EL (cell line): ENCODE measurements at regions not wholly inside any gene's neighbourhood (a gene's known extent, or its start where the extent isn't known, plus 50 kb on each side); places are given as distances from the start of the nearest gene placed in this dataset.
"Not testable (repeated sequence)": the region's sequence is repeated elsewhere in the genome, so short reads cannot be mapped to it uniquely, and the experiment has no call there.

Experiments used
- DNase-seq: peaks from one replicate; pipeline ENCODE4 v3.0.0-alpha.2; 2016

DNA sequence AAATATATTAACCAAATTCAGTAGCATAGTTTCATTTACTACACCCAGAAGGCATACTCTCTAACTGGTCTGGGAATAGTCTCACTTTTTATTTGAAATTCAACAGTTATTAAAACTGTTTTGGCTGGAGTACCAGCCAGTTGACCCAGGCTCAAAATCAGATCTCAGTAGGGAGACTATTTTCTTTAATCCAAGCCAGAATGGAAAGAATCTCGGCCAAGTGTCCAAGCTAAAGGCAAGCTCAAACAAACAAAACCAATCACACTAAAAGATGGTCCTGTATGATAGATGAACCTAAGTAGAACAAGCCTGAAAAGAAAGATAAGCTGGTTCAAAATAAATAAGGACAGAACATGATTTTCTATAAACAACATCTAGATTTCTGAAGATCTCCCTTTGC, 259.6 kb upstream of the POM121L12 start:
- no peak for DNase-seq

DNA sequence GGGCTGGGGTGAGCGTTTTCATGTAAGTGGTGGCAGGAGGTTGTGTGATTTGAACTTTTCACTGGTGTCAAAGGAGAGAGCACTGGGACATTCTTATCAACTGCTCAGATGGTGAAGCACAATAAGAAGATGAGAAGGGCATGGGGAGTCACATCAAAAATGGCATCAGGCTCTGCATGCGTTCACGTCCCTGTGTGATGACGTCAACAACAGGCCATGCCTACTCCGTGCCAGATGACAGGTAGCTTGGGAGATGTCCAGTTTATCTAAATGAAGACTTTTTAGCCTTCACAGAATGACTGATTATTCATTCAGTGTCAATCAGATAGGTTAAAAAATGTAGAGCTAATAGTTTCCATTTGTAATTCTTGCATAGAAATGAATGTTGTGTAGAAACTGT, 264.3 kb upstream of the POM121L12 start:
- DNase-seq = no peak

DNA sequence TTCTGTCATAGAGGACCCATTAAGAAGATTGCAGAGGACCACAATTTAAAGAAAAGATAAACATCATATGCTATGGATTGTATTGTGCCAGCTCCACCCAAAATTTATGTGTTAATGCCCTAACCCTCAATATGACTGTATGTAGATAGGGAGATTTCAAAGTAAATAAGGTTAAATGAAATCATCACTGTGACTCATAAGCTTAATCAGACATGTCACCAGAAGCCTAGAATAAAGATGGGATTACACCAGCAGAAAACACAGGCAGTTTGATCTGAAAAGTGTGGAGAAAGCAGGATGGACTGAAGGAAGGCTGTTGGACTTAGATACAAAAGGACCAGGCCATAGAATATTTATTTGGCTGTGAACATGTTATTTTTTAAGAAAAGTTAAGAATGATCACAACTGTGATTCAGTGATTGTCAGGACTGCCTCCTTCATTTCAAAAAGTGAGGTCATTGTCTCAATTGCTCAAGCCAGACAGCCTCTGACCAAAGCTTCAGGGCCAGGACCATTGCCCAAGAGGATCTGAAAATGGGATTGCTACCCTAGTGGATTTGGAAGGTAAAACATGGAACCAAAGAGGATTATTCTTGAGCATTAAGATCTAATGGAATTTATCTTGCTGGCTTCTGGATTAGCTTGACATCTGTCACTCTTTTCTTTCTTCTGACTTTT, 270.8 kb upstream of the POM121L12 start:
- no peak for DNase-seq

DNA sequence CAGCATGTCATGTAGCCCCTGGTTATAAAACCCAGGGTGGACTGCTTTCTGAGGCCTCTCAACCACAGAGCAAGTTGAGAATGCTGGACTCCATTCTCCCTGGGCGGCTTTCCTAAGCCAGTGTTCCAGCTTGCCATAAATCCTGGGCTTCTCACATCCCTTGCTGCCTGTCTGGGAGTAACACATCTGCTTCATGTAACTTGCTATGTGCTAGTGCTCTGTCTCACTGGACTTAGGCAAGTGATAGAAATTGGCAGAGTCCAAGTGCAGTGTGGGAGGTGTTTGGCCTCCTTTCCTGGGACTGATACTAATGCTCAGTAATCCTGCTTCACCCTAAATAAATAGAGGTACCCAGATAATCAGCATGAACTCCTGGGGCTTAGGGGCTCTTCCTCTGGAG, 277.1 kb upstream of the POM121L12 start:
- no peak for DNase-seq

DNA sequence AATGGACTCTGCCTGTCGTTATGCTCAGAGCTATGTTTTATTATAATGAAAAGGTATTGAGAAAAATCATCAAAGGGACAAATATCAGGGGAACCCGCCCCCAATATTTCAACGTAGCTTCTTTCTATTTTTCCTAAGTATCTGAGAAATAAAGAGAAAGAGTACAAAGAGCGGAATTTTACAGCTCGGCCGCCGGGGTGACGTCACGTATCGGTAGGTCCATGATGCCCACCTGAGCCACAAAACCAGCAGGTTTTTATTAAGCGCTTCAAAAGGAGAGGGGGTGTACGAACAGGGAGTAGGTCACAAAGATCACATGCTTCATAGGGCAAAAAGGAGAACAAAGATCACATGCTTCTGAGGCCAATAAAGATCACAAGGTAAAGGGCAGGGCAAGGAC, 281.6 kb upstream of the POM121L12 start:
- no peak for DNase-seq

DNA sequence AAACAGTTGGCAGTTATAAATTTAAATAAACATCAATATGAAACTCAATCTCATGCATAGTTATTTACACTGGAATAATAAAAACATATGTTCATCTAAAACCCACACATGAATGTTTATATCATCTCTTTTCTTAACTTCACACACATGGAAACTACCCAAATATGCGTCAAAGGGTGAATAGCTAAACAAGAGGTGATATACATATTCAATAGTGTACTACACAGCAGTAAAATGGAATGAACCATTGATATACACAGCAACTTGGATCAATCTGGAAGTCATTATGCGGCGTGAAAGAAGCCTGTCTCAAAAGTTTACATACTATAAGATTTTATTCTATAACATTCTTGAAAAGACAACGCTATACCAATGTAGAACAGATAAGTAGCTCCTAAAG, 282.5 kb upstream of the POM121L12 start:
- DNase-seq = no peak

DNA sequence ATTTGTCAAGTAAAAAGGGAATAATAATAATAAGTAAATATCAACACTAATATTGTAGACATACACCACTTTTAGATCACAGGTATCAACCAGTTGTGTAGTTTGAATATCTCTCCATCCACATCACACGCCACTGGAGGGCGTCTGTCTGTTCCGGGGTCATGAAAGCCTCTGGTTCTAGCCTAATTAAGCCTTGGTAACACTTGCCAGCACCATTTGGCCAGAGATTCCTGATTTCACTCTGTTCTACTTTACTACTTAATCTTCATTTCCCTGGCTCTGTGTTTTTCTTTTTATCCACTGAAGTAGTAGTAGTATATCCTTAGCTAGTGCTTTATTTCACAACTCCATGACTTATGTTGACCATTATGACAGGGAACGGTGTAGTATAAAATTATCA, 285.6 kb upstream of the POM121L12 start:
- DNase-seq = no peak

DNA sequence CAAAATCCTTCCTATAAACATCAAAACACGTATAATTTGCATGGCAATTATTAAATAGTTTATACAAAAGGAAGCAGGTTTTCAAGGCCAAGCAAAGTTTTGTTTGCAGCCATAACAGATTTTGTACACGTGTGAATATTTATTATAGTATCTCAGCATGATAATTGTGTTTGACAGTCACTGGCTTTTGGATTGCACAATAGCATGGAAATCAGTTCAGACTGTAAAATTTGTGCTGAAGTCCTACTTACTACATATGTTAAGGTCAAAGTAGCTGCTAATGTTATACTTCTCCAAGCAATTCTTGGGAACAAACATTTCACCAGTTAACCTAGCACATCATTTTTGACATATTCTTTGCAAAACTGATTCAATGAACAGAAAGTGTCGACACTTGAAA, 287.6 kb upstream of the POM121L12 start:
- no peak for DNase-seq

DNA sequence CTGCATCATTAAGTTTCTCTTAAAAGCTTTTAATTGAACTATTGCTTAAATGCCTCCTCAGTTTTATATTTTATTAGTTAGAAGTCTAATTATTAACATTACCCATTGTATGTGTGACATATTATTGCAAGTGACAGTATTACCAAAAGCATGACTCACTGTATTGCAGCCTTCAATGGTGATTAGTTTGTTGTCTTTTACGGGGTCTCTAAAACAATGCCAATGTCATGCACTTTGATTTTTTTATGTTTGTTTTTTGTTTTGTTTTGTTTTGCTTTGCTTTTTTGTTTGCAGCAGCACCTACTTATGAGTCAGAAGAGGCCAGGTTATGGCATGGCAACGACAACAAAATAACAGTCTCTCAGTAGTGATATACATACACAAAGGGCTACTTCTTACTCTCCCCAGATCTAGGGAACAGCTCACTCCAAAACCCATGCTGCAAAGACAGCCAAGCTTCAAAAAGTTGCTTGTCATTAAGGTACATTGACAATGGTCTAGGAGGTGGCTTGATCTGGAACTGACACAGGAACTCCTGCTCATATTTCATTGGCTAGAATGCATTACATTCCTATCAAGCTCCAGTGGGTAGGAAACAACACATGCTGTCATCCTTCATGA, 293.7 kb upstream of the POM121L12 start:
- DNase-seq = no peak

DNA sequence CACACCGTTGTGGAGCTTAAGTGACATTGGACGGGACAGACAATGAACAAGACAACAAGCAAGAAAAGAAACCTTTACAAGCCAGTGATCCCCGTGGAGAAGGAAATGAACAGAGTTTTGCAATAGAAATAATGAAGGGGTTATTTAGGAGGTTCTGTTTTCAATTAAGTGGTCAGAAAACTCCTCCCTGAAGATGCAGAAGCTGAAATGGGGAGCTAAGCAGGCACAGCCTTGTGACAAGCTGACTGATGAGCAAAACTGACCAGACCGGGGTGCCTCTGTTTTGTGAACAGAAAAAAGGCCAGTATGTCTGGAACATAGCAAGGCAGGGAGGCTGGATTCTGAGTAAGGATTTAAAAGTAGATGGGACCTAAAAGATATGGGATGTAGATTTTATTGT, 299.8 kb upstream of the POM121L12 start:
- no peak for DNase-seq

DNA sequence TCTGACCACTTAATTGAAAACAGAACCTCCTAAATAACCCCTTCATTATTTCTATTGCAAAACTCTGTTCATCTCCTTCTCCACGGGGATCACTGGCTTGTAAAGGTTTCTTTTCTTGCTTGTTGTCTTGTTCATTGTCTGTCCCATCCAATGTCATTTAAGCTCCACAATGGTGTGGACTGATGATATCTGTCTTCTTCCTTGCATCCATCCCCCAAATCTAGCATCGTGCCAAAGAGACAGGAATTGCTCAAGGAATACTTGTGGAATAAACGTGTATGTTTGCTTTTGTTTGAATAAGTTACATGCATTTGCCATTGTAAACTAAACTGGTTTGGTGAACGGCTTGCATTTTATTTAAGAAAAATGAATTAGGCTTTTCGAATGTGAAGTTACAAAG, 306.8 kb upstream of the POM121L12 start:
- DNase-seq = not testable (repeated sequence)

DNA sequence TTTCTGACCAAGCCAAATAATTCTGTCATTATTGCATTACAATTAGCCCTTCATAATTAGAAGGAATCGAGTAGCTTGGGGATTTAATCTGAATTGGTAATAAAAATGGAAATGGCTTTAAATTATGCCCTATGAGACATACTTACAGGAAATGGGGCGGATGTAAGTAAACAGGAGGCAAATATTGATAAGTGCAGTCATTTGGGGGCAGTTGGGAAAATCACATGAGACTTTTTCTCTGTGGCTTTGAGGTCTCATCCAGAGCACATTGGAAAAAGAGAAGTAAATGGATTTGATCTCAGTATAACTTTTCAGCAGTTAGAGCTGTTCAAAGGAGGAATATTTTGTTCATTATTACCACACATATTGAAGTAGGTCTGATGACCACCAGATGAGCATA, 307.8 kb upstream of the POM121L12 start:
- DNase-seq = no peak

DNA sequence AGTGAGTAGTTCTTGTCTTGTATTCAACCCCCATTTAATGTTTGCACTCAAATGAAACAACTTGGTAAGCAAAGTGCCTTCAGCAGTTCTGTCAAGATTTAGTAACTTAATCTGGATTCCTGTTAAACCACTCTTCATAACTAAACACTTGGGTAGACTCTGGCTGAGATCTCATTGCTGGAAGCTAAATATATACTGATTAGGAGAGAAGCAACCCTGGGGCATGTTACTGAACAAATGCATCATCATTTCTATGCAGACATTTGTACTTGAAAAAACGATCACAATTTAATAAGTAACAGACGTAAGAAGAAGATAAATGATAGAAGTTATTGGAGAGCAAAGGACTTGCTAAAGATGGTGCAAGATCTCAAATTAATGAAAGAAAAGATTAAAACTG, 308.4 kb upstream of the POM121L12 start:
- no peak for DNase-seq

DNA sequence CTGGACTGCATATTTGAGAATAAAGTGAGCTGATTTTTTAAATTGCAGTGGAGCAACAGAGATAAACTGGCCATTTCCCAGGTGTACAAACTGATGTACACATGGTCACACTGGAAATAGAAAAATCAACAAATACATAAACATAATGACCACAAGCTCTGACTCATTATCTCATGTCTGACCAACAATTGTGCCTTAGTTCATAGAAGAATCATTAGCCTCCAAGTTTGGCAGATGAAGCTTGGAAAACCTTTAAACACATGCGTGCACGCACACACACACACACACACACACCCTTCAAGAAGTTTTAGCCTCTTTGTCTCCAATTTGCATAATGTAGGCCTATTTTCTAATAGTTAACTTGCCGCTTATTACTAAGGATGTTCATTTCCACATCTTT, 308.9 kb upstream of the POM121L12 start:
- no peak for DNase-seq

DNA sequence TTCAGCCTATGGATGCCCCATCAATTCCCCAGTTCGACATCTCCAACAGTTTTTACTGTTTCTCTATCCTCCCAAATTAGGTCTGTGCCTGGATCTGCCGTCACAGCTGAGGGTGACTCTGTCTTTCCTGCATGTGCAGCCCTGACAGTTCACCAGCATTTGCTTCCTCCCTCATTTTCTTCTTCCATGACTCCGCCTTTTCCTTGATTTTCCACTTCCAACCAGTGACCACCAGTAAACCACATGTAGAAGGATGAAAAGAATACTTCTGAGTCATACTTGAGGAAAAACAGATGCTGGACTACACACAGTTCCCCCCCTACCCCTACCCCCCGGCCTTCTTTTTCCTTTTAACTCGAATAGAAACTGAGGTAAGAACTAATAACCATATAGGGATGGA, 311.8 kb upstream of the POM121L12 start:
- no peak for DNase-seq

DNA sequence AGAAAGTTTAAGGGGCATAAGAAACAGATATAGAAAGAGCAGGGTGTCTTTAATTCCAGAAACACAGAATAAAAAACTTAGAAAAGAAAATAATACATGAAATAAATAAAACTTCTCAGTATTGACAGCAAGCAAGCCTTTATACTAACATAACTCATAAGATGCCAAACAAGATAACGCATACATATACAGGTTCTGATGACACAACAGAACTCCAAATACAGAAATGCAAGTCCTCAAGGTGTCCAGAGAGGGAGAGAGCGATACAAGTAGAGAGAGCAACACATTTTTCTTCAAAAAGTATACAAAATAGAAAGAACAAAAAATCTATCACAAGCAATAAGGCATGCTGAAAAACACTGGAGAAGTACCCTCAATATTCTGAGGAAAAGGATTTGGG, 314.6 kb upstream of the POM121L12 start:
- no peak for DNase-seq

DNA sequence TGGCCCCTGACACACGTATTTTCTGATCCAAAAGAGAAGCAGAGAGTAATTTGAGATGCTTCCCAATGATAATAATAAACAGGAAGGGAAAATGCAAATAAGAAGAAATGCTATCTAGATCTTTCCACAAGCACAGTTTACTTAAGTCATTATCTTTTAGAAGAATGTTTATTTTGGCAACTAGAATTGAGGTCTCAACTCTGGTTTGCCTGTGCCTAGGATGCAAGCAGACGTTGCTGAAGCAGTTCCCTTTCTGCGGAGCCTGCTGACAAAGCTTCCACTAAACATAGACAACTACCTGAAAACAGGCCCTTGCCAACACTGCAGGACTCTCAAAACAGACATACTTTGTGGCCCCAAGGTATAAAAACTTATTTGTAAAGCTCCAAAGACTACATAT, 315.8 kb upstream of the POM121L12 start:
- DNase-seq = no peak

DNA sequence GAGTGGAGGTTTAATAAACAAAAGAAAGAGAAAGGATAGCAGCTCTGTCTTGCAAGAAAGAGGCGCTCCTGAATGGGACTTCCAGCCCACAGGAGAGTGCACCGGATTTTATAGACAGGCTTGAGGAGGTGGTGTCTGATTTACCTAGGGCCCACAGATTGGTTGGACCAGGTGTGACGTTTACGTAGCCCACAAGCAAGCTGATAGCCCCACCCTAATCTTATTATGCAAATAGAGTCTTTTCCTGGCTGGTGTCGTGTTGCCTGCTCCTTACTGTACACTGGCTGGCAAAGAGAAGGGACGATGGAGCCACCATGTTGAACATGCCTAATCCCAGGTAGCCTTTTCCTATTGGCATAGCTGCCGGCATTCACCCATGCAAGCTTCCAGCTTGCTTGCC, 319.7 kb upstream of the POM121L12 start:
- DNase-seq = no peak

DNA sequence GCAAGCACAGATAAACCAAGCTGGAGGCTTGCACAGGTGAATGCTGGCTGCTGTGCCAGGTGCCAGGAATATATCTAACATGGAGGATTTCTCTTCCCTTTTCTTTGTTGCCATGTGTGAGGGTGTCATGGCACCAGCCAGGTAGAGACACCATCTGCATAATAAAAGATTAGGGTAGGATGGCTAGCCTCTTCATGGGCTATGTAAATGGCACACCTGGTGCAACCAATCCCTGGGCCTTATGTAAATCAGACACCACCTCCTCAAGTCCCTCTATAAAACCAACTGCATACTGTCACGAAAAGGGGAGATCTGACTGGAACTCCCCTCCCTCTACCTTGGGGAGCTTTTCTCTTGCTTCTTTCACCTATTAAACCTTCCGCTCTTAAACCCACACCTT, 322.5 kb upstream of the POM121L12 start:
- no peak for DNase-seq

DNA sequence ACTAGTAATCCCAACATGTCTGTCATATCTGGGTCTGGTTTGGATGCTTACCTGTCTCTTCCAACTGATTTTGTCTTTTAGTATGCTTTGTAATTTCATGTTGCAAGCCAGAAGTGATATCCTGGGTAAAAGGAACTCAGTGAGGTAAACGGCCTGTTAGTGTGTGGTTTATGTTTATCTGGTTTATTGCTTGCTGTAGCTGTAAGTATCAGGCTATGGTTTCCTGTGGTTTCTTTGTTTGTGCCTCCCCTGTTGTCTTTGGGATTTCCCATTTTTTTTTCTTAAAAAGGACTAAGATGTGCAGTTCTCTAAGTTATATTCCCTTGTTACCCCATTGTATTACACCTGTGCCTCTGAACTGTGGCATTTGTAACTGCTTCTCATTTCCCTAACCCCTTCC, 323.5 kb upstream of the POM121L12 start:
- no peak for DNase-seq

DNA sequence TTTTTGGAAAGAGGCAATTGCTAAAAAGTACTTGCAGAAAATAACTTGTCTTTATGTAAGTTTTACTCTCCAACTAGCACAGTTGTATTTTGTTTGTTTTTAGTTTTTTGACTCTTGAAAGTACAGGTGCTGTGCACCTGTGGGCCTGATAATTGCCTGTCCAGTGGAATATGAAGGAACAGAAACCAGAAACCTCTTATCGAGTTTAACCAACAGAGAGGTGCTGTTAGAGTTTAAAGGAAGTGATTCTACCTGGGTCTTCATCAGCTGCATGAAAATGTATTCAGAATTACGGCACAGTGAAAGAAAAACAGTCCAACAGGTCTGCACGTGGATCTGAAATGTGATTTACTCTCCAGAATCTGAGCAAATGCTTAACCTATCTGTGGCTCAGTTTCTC, 326.6 kb upstream of the POM121L12 start:
- no peak for DNase-seq

DNA sequence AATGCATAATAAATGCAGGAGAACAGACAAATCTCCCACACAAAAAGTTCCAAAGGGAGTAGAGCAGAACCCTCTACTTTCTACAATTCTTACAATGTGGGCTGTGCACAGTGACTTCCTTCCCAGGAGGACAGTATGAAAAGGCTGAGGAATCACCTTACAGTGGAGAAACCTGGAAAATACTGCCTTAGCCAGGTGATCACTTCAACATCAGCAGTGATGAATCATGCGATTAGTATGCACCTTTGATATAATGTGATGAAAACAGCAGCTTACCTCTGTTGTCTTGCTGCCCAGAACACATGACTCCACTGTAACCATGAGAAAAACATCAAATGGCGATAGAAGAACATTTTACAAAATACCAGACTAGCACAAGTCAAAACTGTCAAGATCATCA, 329.7 kb upstream of the POM121L12 start:
- DNase-seq = no peak

DNA sequence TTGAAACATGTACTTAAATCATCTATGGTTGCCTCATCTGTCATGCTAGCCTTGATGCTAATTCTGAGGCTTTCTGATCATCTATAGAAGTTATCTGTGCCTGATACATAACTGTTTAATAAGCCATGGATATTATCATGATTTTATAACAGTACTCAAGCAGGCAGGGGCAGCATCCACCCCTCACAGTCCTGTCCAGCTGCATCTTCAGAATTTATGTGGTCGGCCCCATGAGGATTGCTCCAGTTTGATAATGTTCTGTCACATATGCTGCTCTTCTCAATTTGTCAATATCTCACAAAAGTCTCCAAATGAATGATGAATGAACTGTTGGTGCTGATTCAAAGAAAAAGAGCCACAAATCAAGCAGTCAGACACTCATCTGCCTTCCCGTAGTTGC, 335.1 kb upstream of the POM121L12 start:
- DNase-seq = no peak

DNA sequence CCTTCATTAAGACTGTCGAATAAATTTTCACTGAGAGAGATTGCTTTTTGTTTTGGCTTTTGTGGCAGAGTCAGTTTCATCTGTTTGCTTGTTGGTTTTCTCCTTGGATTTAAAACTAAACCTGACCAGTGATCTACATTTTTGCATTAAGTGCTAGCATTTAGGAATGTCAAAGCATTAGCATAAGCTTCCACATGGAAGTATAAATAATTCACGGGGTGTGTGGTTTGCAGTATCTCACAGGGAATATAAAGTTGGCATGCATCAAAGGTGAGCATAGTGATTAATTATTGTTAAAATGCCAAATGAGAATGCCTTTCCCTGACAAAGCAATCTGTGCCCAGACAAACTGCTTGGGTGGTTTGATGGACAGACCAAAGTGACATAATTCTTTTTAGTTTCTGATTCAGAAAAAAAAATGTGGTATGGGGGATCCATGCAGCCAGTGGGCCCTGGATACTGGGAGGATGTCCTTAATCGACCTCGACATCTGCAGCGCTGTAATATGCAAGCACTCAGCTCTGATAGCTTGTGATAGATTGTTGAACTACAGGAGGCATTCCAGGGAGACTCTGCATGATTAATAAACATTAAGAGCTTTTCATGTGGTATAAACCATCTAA, 339.3 kb upstream of the POM121L12 start:
- no peak for DNase-seq

DNA sequence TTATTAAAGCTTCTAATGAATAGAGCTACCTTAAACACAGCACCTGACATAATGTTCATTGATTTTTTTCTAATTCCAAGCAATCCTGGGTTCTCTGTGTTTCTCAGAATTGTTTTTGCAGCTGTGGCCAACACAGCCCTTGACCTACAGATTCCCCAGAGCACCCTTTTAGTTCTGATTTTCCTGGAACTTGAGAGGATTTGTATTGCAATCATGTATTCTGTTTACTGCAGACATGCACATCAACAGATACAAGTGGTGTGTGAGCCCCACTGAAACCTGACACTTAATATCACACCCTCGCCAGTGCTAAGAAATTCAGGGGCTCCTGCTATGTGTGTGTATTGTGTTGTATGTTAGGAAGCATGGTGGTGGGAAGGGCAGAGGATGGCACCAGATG, 344.2 kb upstream of the POM121L12 start:
- DNase-seq = no peak
